ENCODE measurements at regions not wholly inside any gene's neighbourhood (a gene's known extent, or its start where the extent isn't known, plus 50 kb on each side); places are given as distances from the start of the nearest gene placed in this dataset.

DNA sequence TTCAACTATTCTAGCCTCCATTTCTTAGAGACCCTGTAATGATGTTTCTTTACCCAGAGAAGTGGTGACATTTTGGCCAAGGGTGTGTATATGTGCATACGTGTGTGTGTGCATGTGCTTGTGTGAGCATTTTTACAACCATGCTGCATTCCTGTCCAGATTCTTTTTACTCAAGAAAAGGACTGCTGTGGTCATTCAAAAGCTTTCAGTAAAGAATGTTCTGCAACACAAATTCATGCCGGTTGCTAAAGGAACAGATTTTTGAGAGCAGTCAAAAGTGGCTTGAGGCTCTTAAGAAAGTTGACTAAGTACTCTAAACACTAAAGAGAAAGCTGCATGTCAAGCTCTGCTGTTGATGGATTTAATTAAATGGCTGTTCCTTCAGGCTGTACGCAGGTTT lies 65.0 kb upstream of the FMR1 start:
- DNase-seq = no peak

DNA sequence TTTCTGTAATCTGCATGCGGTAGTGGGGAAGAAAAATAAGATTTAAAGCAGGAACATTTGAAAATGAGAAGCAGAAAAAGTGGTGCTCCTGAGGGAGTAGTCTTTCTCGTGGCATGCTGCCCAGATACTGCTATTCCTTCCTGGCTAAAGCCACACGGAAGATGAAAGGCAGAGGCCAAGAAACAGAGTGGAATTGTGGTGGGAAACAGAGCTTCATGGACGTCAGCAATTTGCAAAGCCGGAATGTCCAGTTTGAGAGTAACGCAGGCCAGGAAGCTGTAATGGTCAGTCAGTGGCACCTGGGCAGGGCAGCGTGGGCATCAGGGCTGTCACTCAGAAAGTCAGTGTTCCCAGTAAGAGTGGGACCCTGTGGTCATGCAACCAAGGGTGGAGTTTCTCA lies 63.7 kb upstream of the FMR1 start:
- peak; percentile 74 for DNase-seq

DNA sequence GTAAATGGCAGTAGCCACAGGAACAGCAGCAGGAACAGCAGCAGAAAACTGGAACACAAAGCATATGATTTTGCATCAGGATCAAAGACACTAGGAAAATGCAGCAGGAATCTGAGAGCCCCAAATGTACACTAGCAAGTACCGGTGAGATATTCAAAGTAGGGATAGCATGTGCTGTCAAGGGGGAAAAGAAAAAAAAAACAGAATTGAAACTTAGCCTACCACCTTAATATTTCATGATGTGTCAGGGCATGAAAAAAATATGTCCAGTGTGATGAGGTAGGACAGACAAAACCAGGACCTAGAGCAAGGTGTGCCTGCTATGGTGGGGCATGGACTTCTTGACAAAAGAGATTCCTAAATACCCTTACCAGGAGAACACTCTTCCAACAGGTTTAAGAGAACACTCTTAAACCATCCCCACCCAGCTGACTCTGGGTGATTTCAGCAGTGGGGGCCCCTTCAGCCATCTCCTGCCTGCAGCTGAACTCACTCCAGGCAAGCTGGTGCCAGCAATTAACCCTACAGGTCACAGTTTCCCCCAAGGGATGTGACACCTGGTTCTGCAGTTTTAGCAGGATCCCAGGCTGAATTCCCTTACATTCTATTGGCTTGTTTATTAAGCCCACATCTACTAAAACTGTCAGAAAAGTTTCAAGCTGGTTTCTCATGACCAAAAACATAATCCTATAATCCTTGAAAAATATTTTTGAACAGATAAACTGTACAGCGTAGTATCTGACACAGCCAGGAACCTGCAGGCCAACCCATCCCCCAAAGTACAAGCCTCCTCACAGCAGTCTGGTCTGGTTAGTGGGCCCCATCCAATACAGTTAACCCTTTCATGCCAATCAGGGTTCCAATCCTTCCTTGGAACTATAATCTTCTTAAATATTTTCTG lies 62.9 kb upstream of the FMR1 start:
- DNase-seq = no peak

DNA sequence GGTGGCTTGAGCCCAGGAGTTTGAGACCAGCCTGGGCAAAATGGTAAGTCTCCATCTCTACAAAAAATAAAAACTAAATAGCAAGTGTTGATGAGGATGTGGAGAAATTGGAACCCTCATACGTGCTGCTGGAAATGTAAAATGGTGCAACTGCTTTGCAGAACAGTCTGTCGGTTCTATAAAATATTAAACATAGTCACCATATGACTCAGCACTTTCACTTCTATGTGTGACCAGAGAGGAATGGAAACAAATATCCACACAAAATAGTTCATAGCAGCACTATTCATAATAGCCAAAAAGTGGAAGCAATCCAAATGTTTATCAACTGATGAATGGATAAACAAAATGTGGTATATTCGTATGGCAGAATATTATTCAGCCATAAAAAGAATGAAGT lies 60.8 kb upstream of the FMR1 start:
- DNase-seq = no peak

DNA sequence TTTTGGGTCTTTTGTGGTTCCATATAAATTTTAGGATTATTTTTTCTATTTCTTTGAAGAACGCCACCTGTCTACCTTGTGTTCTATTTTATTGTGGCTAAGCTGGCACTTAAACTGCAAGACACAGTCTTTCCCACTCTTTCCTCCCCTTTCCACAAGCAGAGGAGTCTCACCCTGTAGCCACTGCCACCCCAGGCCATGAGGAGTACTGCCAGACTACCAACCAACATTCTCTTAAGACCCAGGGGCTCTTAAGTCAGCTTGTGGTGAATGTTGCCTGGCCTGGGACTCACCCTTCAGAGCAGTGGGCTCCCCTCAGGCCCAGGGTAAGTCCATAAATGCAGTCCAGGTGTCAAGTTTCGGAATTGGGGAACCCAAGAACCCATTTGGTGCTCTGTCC lies 58.0 kb upstream of the FMR1 start:
- DNase-seq = no peak

DNA sequence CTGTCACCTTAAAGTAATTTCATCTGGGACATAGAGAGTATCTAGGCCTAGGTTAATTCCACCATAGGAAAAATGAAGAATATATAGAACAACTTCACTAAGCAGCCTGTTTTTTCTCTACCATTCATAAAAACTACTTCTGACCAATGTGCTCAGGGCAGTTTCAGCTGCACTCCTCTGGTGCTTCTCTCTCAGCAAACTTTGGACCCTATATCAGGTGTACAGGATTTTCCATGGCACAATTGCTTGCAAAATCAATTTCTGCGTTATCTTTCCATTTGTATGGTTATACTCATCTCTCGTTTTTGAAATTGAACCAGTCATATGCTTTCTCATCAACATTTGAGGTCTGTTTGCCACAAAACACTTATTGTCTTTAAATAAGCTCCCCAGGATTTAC lies 52.1 kb upstream of the FMR1 start:
- DNase-seq = no peak
